IgD-negative memory B cell (primary cell): ENCODE measurements at regions not wholly inside any gene's neighbourhood (a gene's known extent, or its start where the extent isn't known, plus 50 kb on each side); places are given as distances from the start of the nearest gene placed in this dataset.

Experiments used
- H3K27ac Mint-ChIP-seq, 3 donors: one replicate each; pipeline ENCODE4 v1.8.0; 2020 to 2022; ENCODE audit warnings: mild to moderate bottlenecking in 3 of 3, mixed read lengths in 3 of 3, moderate library complexity in 1 of 3
- H3K27me3 Mint-ChIP-seq: one replicate; pipeline ENCODE4 v1.8.0; 2021; ENCODE audit warnings: mixed read lengths
- H3K36me3 Mint-ChIP-seq: one replicate; pipeline ENCODE4 v1.8.0; 2020; ENCODE audit warnings: mild to moderate bottlenecking, mixed read lengths
- H3K4me1 Mint-ChIP-seq, 3 donors: one replicate each; pipeline ENCODE4 v1.8.0; 2020 to 2022; ENCODE audit warnings: mixed read lengths in 3 of 3, mild to moderate bottlenecking in 1 of 3
- H3K4me3 Mint-ChIP-seq, 4 donors: one replicate each; pipeline ENCODE4 v1.8.0; 2020 to 2022; ENCODE audit warnings: mild to moderate bottlenecking in 4 of 4, mixed read lengths in 4 of 4, moderate library complexity in 3 of 4
- H3K9me3 Mint-ChIP-seq, 3 donors: one replicate each; pipeline ENCODE4 v1.8.0; 2020 to 2021; ENCODE audit warnings: mixed read lengths in 3 of 3, mild to moderate bottlenecking in 1 of 3

GRCh38 chr1:29431138-29431537, 194.8 kb downstream of the PTPRU start:
- no peak overlapping the region for H3K4me3 Mint-ChIP-seq
- H3K27ac Mint-ChIP-seq: peak overlapping the region in 1 of 3 donors; percentile 67
- peaks cover 7 to 29% (median 16%) of the 10 kb centered on the region in 3 donors for H3K9me3 Mint-ChIP-seq
- peaks cover 0 to 1% (median 0%) of the 10 kb centered on the region in 3 donors for H3K4me1 Mint-ChIP-seq
- no peaks in the 10 kb centered on the region for H3K36me3 Mint-ChIP-seq
- H3K27me3 Mint-ChIP-seq: peaks cover 6% of the 10 kb centered on the region

- Mint-ChIP-seq H3K27ac (no peak overlapping the region), H3K4me3 (no peak overlapping the region), H3K27me3 (peaks cover 6% of the 10 kb centered on the region), H3K36me3 (no peaks in the 10 kb centered on the region), H3K9me3 (peaks cover 7 to 29% (median 16%) of the 10 kb centered on the region in 3 donors), H3K4me1 (peaks cover 0 to 1% (median 0%) of the 10 kb centered on the region in 3 donors)
These were observed 193.3 kb downstream of the PTPRU start for GRCh38 chr1:29429656-29430055.

- Mint-ChIP-seq H3K9me3 (peaks cover 7 to 29% (median 16%) of the 10 kb centered on the region in 3 donors), H3K36me3 (no peaks in the 10 kb centered on the region), H3K27ac (no peak overlapping the region), H3K4me3 (peak overlapping the region in 1 of 4 donors; percentile 24), H3K4me1 (peaks cover 0 to 1% (median 0%) of the 10 kb centered on the region in 3 donors), H3K27me3 (peaks cover 10% of the 10 kb centered on the region)
These were observed 192.7 kb downstream of the PTPRU start for GRCh38 chr1:29428997-29429396.

GRCh38 chr1:29428280-29428615, 191.9 kb downstream of the PTPRU start:
- H3K4me1 Mint-ChIP-seq: peaks cover 0 to 1% (median 0%) of the 10 kb centered on the region in 3 donors
- peaks cover 7 to 29% (median 20%) of the 10 kb centered on the region in 3 donors for H3K9me3 Mint-ChIP-seq
- H3K27ac Mint-ChIP-seq: no peak overlapping the region
- no peaks in the 10 kb centered on the region for H3K36me3 Mint-ChIP-seq
- peaks cover 8% of the 10 kb centered on the region for H3K27me3 Mint-ChIP-seq
- no peak overlapping the region for H3K4me3 Mint-ChIP-seq

- peaks cover 0 to 1% (median 0%) of the 10 kb centered on the region in 3 donors for H3K4me1 Mint-ChIP-seq
- H3K4me3 Mint-ChIP-seq: no peak overlapping the region
- H3K27me3 Mint-ChIP-seq: peaks cover 8% of the 10 kb centered on the region
- peaks cover 7 to 29% (median 20%) of the 10 kb centered on the region in 3 donors for H3K9me3 Mint-ChIP-seq
- no peaks in the 10 kb centered on the region for H3K36me3 Mint-ChIP-seq
- no peak overlapping the region for H3K27ac Mint-ChIP-seq
These were observed 191.4 kb downstream of the PTPRU start for GRCh38 chr1:29427614-29428279.

- no peak overlapping the region for H3K27ac Mint-ChIP-seq
- no peak overlapping the region for H3K4me3 Mint-ChIP-seq
- no peaks in the 10 kb centered on the region for H3K36me3 Mint-ChIP-seq
- peaks cover 7 to 22% (median 17%) of the 10 kb centered on the region in 3 donors for H3K9me3 Mint-ChIP-seq
- peaks cover 0 to 1% (median 0%) of the 10 kb centered on the region in 3 donors for H3K4me1 Mint-ChIP-seq
- H3K27me3 Mint-ChIP-seq: peaks cover 6% of the 10 kb centered on the region
These were observed 190.5 kb downstream of the PTPRU start for GRCh38 chr1:29426701-29427279.

- H3K4me3 Mint-ChIP-seq: no peak overlapping the region
- H3K27me3 Mint-ChIP-seq: peaks cover 6% of the 10 kb centered on the region
- peaks cover 4 to 17% (median 7%) of the 10 kb centered on the region in 3 donors for H3K9me3 Mint-ChIP-seq
These were observed 189.3 kb downstream of the PTPRU start for GRCh38 chr1:29425631-29426030.

GRCh38 chr1:29424266-29424665, 187.9 kb downstream of the PTPRU start:
- H3K9me3 Mint-ChIP-seq: peaks cover 0 to 11% (median 5%) of the 10 kb centered on the region in 3 donors
- peaks cover 4% of the 10 kb centered on the region for H3K27me3 Mint-ChIP-seq

More at GRCh38 chr1:29425631-29426030, 189.3 kb downstream of the PTPRU start:
- H3K27ac Mint-ChIP-seq: no peak overlapping the region
- H3K4me1 Mint-ChIP-seq: peaks cover 0 to 1% (median 0%) of the 10 kb centered on the region in 3 donors
- peaks cover 2% of the 10 kb centered on the region for H3K36me3 Mint-ChIP-seq

GRCh38 chr1:29420202-29420601, 183.9 kb downstream of the PTPRU start:
- Mint-ChIP-seq H3K4me3 (no peak overlapping the region), H3K27ac (no peak overlapping the region), H3K36me3 (peaks cover 2% of the 10 kb centered on the region), H3K4me1 (no peaks in the 10 kb centered on the region), H3K9me3 (peaks cover 0 to 11% (median 5%) of the 10 kb centered on the region in 3 donors), H3K27me3 (peaks cover 9% of the 10 kb centered on the region)

More at GRCh38 chr1:29424266-29424665, 187.9 kb downstream of the PTPRU start:
- Mint-ChIP-seq H3K27ac (no peak overlapping the region), H3K36me3 (peaks cover 2% of the 10 kb centered on the region), H3K4me3 (no peak overlapping the region), H3K4me1 (peaks cover 0 to 1% (median 0%) of the 10 kb centered on the region in 3 donors)

GRCh38 chr1:29417971-29418370, 181.6 kb downstream of the PTPRU start:
- Mint-ChIP-seq H3K36me3 (peaks cover 4% of the 10 kb centered on the region), H3K4me3 (no peak overlapping the region), H3K9me3 (peaks cover 0 to 11% (median 0%) of the 10 kb centered on the region in 3 donors), H3K27me3 (peaks cover 5% of the 10 kb centered on the region), H3K27ac (peak overlapping the region in 1 of 3 donors; percentile 32), H3K4me1 (peaks cover 0 to 1% (median 0%) of the 10 kb centered on the region in 3 donors)

GRCh38 chr1:29417147-29417858, 181.0 kb downstream of the PTPRU start:
- Mint-ChIP-seq H3K9me3 (peaks cover 0 to 11% (median 0%) of the 10 kb centered on the region in 3 donors), H3K36me3 (peaks cover 4% of the 10 kb centered on the region), H3K27ac (no peak overlapping the region), H3K4me1 (peaks cover 0 to 1% (median 0%) of the 10 kb centered on the region in 3 donors), H3K27me3 (peaks cover 5% of the 10 kb centered on the region), H3K4me3 (no peak overlapping the region)

- H3K36me3 Mint-ChIP-seq: peaks cover 4% of the 10 kb centered on the region
- H3K9me3 Mint-ChIP-seq: peaks cover 0 to 9% (median 0%) of the 10 kb centered on the region in 3 donors
- no peak overlapping the region for H3K4me3 Mint-ChIP-seq
- H3K4me1 Mint-ChIP-seq: peaks cover 0 to 1% (median 0%) of the 10 kb centered on the region in 3 donors
- H3K27ac Mint-ChIP-seq: no peak overlapping the region
- peaks cover 5% of the 10 kb centered on the region for H3K27me3 Mint-ChIP-seq
These were observed 180.2 kb downstream of the PTPRU start for GRCh38 chr1:29416267-29417146.

- Mint-ChIP-seq H3K27me3 (peaks cover 5% of the 10 kb centered on the region), H3K4me1 (peaks cover 0 to 1% (median 0%) of the 10 kb centered on the region in 3 donors), H3K27ac (no peak overlapping the region), H3K36me3 (peaks cover 2% of the 10 kb centered on the region), H3K9me3 (peaks cover 0 to 7% (median 0%) of the 10 kb centered on the region in 3 donors), H3K4me3 (no peak overlapping the region)
These were observed 179.5 kb downstream of the PTPRU start for GRCh38 chr1:29415861-29416260.

GRCh38 chr1:29415156-29415830, 179.0 kb downstream of the PTPRU start:
- Mint-ChIP-seq H3K27me3 (peaks cover 8% of the 10 kb centered on the region), H3K27ac (peak overlapping the region in 2 of 3 donors; percentile 29 to 35), H3K36me3 (peaks cover 2% of the 10 kb centered on the region), H3K9me3 (peaks cover 0 to 2% (median 0%) of the 10 kb centered on the region in 3 donors), H3K4me3 (no peak overlapping the region), H3K4me1 (peaks cover 0 to 1% (median 1%) of the 10 kb centered on the region in 3 donors)
